ENCODE measurements at regions not wholly inside any gene's neighbourhood (a gene's known extent, or its start where the extent isn't known, plus 50 kb on each side); places are given as distances from the start of the nearest gene placed in this dataset.

DNA sequence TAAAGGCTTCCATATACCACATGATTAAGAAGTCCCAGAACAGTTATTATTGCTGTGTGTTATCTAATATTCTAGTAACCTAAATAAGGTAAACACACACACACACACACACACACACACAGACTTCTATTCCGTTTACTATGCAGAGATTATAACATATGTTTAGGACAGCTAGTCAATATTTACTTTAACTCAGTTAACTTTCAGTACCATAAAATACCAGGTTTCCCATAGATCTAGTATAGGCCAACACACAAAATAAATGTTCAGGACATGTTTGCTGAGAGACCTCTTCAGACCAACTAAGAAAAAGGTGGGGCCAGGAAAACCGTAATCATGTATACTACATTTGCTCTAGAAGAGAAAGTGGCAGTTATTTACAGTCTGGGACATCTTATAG is 365.5 kb downstream of the KLHL13 start (continued):
- TF ChIP-seq, protein P1, sequence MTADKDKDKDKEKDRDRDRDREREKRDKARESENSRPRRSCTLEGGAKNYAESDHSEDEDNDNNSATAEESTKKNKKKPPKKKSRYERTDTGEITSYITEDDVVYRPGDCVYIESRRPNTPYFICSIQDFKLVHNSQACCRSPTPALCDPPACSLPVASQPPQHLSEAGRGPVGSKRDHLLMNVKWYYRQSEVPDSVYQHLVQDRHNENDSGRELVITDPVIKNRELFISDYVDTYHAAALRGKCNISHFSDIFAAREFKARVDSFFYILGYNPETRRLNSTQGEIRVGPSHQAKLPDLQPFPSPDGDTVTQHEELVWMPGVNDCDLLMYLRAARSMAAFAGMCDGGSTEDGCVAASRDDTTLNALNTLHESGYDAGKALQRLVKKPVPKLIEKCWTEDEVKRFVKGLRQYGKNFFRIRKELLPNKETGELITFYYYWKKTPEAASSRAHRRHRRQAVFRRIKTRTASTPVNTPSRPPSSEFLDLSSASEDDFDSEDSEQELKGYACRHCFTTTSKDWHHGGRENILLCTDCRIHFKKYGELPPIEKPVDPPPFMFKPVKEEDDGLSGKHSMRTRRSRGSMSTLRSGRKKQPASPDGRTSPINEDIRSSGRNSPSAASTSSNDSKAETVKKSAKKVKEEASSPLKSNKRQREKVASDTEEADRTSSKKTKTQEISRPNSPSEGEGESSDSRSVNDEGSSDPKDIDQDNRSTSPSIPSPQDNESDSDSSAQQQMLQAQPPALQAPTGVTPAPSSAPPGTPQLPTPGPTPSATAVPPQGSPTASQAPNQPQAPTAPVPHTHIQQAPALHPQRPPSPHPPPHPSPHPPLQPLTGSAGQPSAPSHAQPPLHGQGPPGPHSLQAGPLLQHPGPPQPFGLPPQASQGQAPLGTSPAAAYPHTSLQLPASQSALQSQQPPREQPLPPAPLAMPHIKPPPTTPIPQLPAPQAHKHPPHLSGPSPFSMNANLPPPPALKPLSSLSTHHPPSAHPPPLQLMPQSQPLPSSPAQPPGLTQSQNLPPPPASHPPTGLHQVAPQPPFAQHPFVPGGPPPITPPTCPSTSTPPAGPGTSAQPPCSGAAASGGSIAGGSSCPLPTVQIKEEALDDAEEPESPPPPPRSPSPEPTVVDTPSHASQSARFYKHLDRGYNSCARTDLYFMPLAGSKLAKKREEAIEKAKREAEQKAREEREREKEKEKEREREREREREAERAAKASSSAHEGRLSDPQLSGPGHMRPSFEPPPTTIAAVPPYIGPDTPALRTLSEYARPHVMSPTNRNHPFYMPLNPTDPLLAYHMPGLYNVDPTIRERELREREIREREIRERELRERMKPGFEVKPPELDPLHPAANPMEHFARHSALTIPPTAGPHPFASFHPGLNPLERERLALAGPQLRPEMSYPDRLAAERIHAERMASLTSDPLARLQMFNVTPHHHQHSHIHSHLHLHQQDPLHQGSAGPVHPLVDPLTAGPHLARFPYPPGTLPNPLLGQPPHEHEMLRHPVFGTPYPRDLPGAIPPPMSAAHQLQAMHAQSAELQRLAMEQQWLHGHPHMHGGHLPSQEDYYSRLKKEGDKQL (CRISPR knock-in tag; IDR thresholded peaks at IDR 0.05; ENCODE audit: borderline replicate concordance) = no peak
- TF ChIP-seq, protein P2, sequence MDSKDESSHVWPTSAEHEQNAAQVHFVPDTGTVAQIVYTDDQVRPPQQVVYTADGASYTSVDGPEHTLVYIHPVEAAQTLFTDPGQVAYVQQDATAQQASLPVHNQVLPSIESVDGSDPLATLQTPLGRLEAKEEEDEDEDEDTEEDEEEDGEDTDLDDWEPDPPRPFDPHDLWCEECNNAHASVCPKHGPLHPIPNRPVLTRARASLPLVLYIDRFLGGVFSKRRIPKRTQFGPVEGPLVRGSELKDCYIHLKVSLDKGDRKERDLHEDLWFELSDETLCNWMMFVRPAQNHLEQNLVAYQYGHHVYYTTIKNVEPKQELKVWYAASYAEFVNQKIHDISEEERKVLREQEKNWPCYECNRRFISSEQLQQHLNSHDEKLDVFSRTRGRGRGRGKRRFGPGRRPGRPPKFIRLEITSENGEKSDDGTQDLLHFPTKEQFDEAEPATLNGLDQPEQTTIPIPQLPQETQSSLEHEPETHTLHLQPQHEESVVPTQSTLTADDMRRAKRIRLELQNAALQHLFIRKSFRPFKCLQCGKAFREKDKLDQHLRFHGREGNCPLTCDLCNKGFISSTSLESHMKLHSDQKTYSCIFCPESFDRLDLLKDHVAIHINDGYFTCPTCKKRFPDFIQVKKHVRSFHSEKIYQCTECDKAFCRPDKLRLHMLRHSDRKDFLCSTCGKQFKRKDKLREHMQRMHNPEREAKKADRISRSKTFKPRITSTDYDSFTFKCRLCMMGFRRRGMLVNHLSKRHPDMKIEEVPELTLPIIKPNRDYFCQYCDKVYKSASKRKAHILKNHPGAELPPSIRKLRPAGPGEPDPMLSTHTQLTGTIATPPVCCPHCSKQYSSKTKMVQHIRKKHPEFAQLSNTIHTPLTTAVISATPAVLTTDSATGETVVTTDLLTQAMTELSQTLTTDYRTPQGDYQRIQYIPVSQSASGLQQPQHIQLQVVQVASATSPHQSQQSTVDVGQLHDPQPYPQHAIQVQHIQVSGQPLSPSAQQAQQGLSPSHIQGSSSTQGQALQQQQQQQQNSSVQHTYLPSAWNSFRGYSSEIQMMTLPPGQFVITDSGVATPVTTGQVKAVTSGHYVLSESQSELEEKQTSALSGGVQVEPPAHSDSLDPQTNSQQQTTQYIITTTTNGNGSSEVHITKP (IDR thresholded peaks at IDR 0.05; ENCODE audit: partially characterized antibody) = no peak
- no peak for TF ChIP-seq CHCHD3 (CRISPR knock-in tag; IDR thresholded peaks at IDR 0.05)
